SJSA1 (cell line): ENCODE measurements at regions not wholly inside any gene's neighbourhood (a gene's known extent, or its start where the extent isn't known, plus 50 kb on each side); places are given as distances from the start of the nearest gene placed in this dataset.

Experiments
- DNase-seq, 2 experiments: peaks; one replicate each; pipeline ENCODE4 v3.0.0-alpha.2; 2015 to 2020; ENCODE audit warnings: low spot score in 2 of 2, low read depth in 1 of 2
- H3K27ac ChIP-seq: fragments of 250-450 bp; sonication (Bioruptor Pico); 2 replicates; pipeline ENCODE4 v1.5.1; 2020; ENCODE audit warnings: mild to moderate bottlenecking, moderate library complexity
- H3K27me3 ChIP-seq: fragments of 250-450 bp; sonication (Bioruptor Pico); replicated peaks from 2 replicates; pipeline ENCODE4 v1.5.1; 2020; ENCODE audit warnings: mild to moderate bottlenecking, moderate library complexity
- H3K36me3 ChIP-seq: fragments of 250-450 bp; sonication (Bioruptor Pico); 2 replicates; pipeline ENCODE4 v1.5.1; 2020; ENCODE audit warnings: mild to moderate bottlenecking
- H3K4me1 ChIP-seq: fragments of 250-450 bp; sonication (Bioruptor Pico); replicated peaks from 2 replicates; pipeline ENCODE4 v1.6.1; 2021; ENCODE audit warnings: mild to moderate bottlenecking
- H3K4me3 ChIP-seq: fragments of 250-450 bp; sonication (Bioruptor Pico); 2 replicates; pipeline ENCODE4 v1.5.1; 2020; ENCODE audit warnings: mild to moderate bottlenecking
- H3K9me3 ChIP-seq: fragments of 250-450 bp; sonication (Bioruptor Pico); replicated peaks from 2 replicates; pipeline ENCODE4 v1.5.1; 2020; ENCODE audit warnings: mild to moderate bottlenecking

DNA sequence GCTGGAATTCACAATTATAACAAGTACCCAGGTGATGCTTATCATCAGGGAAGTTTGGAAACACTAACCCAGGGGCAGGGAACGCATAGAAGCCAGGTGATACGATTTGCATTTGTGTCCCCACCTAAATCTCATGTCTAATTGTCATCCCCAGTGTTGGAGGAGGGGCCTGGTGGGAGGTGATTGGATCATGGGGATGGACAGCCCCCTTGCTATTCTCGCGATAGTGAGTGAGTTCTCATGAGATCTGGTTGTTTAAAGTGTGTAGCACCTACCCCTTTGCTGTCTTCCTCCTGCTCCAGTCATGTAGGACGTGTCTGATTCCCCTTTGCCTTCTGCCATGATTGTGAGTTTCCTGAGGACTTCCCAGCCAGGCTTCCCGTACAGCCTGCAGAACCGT is 276.3 kb downstream of the UTP18 start:
- Histone ChIP-seq H3K36me3 (no peaks in the 10 kb centered on the region), H3K27me3 (no peaks in the 10 kb centered on the region), H3K4me1 (no peaks in the 10 kb centered on the region)

DNA sequence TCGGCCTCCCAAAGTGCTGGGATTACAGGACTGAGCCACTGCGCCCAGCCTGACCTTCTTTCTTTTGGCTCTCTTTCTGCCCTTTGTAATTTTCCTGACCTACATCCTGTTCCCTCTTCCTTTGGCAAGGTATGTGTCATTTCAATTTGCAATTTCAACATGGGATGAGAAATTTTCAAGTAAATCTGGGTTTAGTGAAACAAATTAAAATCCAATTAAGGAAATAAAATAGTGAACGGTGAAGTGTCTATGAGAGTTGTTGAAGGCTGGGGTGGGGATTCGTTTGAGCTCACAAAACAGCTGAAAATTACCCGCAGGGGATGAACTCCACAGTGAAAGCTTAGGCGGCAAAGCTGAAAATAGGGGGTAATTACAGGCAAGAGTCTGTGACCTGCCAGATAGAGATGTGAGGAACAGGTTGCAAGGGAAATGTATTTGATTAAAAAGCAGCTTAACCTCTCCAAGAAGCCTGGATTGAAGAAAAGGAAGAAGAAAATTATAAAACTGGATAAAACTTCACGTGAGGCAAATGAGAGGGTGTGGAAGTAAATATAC is 277.7 kb downstream of the UTP18 start:
- DNase-seq, result no peak
- Histone ChIP-seq H3K27me3 (no peaks in the 10 kb centered on the region), H3K27ac (no peak overlapping the region), H3K4me3 (no peak overlapping the region), H3K36me3 (no peaks in the 10 kb centered on the region), H3K4me1 (no peaks in the 10 kb centered on the region), H3K9me3 (no peaks in the 10 kb centered on the region)

More for the DNA sequence above, 276.3 kb downstream of the UTP18 start:
- H3K9me3 ChIP-seq, result no peaks in the 10 kb centered on the region
- DNase-seq, result no peak
- H3K27ac ChIP-seq, result no peak overlapping the region
- no peak overlapping the region for H3K4me3 ChIP-seq

DNA sequence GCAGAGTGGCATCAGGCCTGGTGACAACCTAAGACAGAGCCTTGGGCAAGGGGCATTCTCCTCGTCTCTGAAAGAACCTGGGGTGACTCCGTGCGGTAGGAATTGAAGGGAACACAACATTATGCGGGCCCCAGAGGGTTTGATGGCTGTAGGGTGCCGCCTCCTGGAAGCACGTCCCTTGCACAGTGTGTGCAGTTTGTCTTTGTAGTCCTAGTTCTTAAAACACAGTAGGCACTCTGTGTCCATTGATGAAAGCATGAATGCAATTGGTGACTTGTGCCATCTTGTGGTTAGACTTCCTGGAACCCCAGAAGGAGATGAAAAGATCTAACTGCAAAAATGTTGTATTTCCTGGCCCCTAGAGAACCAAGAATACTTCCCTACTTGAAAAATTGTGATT is 279.8 kb downstream of the UTP18 start:
- H3K4me1 ChIP-seq, result no peaks in the 10 kb centered on the region
- H3K27ac ChIP-seq, result no peak overlapping the region
- DNase-seq, result no peak
- no peaks in the 10 kb centered on the region for H3K9me3 ChIP-seq
- no peaks in the 10 kb centered on the region for H3K36me3 ChIP-seq
- no peak overlapping the region for H3K4me3 ChIP-seq
- H3K27me3 ChIP-seq, result no peaks in the 10 kb centered on the region

- H3K9me3 ChIP-seq, result no peaks in the 10 kb centered on the region
- H3K27ac ChIP-seq, result no peak overlapping the region
- H3K36me3 ChIP-seq, result no peaks in the 10 kb centered on the region
- H3K4me3 ChIP-seq, result no peak overlapping the region
- no peaks in the 10 kb centered on the region for H3K27me3 ChIP-seq
- DNase-seq, result no peak
- H3K4me1 ChIP-seq, result no peaks in the 10 kb centered on the region
Observed at GRCh38 chr17:51541215-51541614, 280.9 kb downstream of the UTP18 start.

DNA sequence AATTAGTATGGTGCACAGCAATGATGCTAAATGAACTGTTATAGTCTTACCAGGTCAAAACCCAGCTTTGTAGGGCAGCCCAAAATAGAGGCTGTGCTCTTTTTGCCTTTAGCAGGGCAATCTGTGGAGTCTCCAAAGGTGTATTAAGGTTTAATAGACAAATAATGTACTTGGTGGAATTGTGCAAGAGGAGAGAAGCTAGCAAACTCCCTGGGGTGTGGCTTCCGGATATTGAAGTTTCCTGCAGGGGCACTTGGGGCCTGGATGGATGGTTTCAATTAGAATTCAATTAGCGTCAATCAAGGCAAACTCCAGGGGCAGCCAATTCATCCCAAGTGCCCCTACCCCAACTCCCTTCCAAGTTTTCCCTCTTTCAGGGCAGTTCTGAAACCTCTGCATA is 285.8 kb downstream of the UTP18 start:
- Histone ChIP-seq H3K27ac (no peak overlapping the region), H3K27me3 (no peaks in the 10 kb centered on the region), H3K9me3 (no peaks in the 10 kb centered on the region), H3K4me3 (no peak overlapping the region), H3K4me1 (no peaks in the 10 kb centered on the region), H3K36me3 (no peaks in the 10 kb centered on the region)
- no peak for DNase-seq

DNA sequence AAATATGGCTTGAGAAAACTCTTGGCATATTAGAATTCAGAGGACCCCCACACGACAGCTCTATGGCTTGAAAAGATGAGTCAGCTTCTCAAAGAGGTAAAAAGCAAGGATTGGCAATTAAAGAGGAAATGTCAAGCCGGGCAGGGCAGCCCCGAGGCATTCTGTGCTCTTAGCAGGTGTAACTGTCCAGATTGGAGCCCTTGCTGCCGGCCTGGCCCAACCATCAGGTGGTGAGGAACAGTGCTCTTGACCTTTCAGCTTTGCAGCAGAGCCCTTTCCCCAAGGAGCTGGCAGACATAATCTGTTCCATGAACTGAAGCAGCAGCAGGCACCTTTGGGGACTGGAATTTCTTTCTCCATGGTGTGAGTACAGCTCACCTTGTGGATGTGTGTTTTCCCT is 287.8 kb downstream of the UTP18 start:
- no peaks in the 10 kb centered on the region; the same call in 1 of the 2 replicates for H3K27me3 ChIP-seq
- no peaks in the 10 kb centered on the region for H3K9me3 ChIP-seq
- no peak overlapping the region for H3K4me3 ChIP-seq
- no peaks in the 10 kb centered on the region for H3K36me3 ChIP-seq
- DNase-seq, result no peak
- H3K4me1 ChIP-seq, result no peaks in the 10 kb centered on the region
- H3K27ac ChIP-seq, result no peak overlapping the region

DNA sequence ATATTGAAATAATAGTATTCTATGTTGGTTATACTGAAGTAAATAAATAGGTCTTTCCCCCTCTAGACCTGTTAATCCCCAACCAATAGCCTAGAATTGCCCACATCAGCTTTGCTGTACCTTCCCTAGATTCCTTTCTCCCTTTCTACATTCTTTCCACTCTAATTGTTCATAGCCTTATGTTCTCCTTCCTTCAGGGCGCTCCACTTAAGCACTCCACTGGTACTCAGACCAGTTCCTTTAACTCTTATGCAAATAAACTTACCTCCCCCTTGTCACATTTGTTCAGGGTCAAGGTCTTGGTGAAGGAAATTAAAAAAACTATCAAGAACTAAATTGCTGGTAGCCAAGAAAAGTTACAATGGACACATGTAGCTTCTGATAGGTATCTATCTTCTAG is 294.8 kb downstream of the UTP18 start:
- DNase-seq, result no peak
- Histone ChIP-seq H3K36me3 (no peaks in the 10 kb centered on the region), H3K27ac (no peak overlapping the region), H3K4me1 (no peaks in the 10 kb centered on the region), H3K4me3 (no peak overlapping the region), H3K27me3 (peaks cover 3% of the 10 kb centered on the region; the same call in 1 of the 2 replicates), H3K9me3 (no peaks in the 10 kb centered on the region)

DNA sequence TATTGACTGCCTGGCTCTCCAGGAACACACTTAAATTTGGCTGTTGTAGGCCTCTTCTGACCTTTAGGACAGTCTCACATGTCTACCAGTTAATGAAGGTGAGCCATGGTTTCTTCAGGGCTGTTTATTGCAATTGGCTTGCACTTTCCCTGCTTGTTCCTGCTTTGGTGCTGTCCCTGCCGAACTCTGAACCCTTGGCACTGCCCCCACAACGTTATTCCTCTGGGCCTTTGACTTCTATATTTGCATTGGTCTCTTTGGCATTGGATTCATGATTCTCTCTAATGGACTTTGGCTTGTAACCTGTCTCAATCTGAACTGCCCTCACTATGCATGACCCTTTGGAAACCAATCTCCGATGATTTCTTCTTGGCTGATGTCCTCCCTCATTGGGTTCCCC is 299.4 kb downstream of the UTP18 start:
- H3K27ac ChIP-seq, result no peak overlapping the region
- no peaks in the 10 kb centered on the region for H3K9me3 ChIP-seq
- DNase-seq, result no peak
- 0 out of 2 replicates have a peak, but pooled peaks cover 3% of the 10 kb centered on the region for H3K27me3 ChIP-seq
- no peaks in the 10 kb centered on the region for H3K4me1 ChIP-seq
- H3K36me3 ChIP-seq, result no peaks in the 10 kb centered on the region
- no peak overlapping the region for H3K4me3 ChIP-seq

GRCh38 chr17:51560398-51560797 is 300.1 kb downstream of the UTP18 start:
- Histone ChIP-seq H3K27me3 (0 out of 2 replicates have a peak, but pooled peaks cover 3% of the 10 kb centered on the region), H3K36me3 (no peaks in the 10 kb centered on the region), H3K9me3 (no peaks in the 10 kb centered on the region), H3K4me1 (no peaks in the 10 kb centered on the region), H3K27ac (no peak overlapping the region), H3K4me3 (no peak overlapping the region)
- DNase-seq, result no peak

GRCh38 chr17:51563961-51564360 is 303.6 kb downstream of the UTP18 start:
- no peaks in the 10 kb centered on the region for H3K36me3 ChIP-seq
- no peak overlapping the region for H3K4me3 ChIP-seq
- H3K9me3 ChIP-seq, result no peaks in the 10 kb centered on the region
- no peak for DNase-seq
- no peak overlapping the region for H3K27ac ChIP-seq
- H3K27me3 ChIP-seq, result no peaks in the 10 kb centered on the region
- no peaks in the 10 kb centered on the region for H3K4me1 ChIP-seq

DNA sequence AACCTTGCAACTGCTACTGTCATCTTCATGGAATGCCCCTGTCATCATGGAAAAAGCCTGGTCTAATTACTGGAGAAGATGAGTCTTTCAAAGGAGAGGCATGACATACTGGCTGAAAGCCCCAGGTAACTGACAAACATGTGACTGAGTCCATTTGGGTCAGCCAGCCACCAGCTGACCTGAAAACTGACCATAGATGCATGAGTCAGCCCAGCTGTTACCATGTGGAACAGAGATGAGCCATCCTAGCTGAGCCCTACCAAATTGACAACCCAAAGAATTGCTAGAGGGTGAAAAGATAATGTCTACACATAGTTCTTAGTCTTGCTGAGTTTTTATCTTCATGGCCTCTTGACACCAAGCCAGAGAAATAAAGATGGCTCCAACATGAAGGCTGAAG is 311.8 kb downstream of the UTP18 start:
- no peak overlapping the region for H3K4me3 ChIP-seq
- H3K9me3 ChIP-seq, result no peaks in the 10 kb centered on the region
- H3K27me3 ChIP-seq, result no peaks in the 10 kb centered on the region
- H3K27ac ChIP-seq, result no peak overlapping the region
- no peak for DNase-seq
- no peaks in the 10 kb centered on the region for H3K4me1 ChIP-seq
- no peaks in the 10 kb centered on the region for H3K36me3 ChIP-seq
